Endothelial cell of hepatic sinusoid (primary cell): ENCODE measurements at regions not wholly inside any gene's neighbourhood (a gene's known extent, or its start where the extent isn't known, plus 50 kb on each side); places are given as distances from the start of the nearest gene placed in this dataset.
"Not testable (repeated sequence)": the region's sequence is repeated elsewhere in the genome, so short reads cannot be mapped to it uniquely, and the experiment has no call there.

Experiments used
- in situ Hi-C: cut with HindIII; loops from 2 replicates; pipeline ENCODE4 v1.10.0; 2017; ENCODE audit warnings: low sequenced_read_pairs

- in situ Hi-C loops: no loop called here
Measured at GRCh38 chr10:33041783-33042437, 83.9 kb upstream of the ITGB1 start.

GRCh38 chr10:33040436-33040835, 82.4 kb upstream of the ITGB1 start:
- in situ Hi-C loops: no loop called here

DNA sequence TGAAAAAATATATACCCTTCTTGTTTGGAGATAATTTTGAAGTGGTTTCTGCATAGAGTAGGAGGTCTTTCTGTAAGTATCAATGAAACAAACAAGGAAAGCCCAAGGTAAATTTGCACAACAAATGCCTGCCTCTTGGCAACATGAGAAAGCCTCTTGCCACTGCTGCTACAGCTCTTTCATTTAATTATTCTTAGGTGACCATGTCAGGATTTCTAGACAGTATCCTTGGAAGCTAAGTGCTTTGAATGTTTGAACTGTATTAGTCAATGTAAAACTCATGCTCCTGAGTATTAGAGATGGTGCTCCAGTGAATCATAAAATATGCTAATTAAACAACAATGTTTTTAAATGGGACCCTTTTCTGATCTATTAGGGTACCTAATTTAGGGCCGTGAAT, 81.2 kb upstream of the ITGB1 start:
- in situ Hi-C loops: no loop called here

GRCh38 chr10:33038672-33039071, 80.6 kb upstream of the ITGB1 start:
- in situ Hi-C loops: no loop called here

- in situ Hi-C loops: no loop called here
Measured at GRCh38 chr10:33037726-33038125, 79.7 kb upstream of the ITGB1 start.

- in situ Hi-C loops: no loop called here
Measured at GRCh38 chr10:33036670-33037069, 78.6 kb upstream of the ITGB1 start.

DNA sequence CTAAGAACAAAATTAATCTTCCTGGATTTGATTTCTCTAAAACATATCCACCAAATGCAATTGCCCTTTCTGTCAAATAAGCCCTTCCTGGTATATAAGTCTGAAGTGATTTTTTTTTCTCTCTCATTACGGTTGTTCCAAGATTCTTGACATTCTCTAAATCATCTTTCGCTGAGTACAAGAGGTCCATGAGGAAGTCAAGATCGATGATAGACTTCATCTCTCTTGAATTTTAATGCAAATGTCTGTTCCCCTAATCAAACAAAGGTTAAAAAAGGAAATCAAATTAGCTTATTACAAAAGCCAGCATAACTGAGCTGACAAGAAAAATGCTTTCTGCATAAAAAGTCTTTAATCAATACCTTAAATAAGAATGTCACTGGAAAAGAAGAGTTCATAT, 77.4 kb upstream of the ITGB1 start:
- in situ Hi-C loops: no loop called here

GRCh38 chr10:33034931-33035330, 76.9 kb upstream of the ITGB1 start:
- in situ Hi-C loops: no loop called here

DNA sequence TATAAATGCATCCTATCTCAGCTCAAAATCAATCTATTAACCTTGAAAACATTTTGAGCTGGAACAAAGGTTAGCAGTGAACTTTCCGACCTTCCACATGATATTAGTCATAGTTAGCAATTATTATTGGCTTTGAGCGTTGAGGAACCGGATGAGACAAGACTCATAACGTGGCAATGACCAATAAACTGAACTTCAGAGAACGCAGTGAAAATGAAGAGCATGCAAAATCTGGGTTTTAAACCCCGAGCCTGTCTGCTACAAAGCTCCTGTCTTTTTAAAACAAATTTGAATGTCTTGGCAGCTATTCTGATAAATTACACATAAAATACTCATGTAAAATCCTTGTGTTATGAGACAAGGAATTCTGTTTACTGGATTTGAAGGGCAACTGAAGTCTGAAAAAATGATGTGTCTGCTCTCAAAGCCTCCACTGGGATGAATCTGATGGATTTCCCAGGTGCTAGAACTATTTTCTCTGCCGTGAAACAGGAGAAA, 74.7 kb upstream of the ITGB1 start:
- in situ Hi-C loops: no loop called here

DNA sequence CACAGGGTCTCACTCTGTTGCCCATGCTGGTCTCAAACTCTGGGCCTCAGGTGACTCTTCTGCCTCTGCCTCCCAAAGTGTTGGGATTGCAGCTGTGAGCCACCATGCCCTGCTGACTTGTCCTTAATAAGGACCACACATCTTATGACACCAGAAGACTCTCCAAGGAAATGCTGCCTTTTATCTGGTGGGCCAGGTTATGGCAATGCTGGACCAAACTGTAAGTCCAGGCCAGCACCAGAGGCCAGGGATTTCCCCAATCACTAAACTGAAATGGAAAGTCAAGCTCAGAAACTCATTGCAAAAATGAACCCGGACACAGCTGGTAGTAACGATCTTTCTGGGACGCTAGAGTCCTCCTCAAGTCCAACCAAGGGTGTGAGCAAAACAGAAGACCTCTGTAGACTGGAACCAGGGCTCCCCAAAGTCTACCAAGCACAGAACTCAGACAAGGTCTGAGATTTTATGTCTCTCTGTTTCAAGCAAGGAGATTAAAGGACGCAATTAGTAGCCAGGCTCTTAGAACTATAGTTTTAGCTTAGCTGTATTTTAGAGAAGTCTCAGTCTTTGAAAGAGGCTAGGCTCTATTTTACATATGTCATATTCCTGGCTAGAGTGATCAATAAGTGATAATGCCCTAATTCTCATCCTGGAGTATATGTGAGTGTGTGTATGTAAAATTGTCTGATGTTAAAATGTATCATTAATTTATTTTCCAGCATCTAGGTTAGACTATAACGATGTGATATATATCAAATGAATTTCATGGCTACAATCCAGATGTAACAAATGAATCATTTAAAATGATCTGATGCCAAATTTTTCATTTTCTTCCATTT, 74.0 kb upstream of the ITGB1 start:
- in situ Hi-C loops: no loop called here

DNA sequence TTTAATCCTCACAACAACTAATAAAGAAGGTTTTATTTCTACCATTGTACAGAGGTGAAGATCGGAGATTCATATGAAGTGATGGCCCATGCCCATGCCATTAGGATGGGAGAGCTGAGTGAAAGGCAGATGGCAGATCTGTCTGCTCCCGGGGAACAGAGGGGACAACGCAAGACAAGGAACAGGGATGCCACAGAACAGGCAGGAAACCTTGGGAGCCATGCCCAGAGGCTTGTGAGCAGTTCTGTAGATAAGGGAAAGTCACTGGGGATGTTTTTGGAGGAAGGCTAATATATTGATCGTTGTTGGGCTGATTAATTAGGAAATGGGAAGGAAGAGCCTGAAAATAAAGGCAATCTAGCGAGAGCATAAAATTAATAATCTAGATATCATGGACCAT, 73.1 kb upstream of the ITGB1 start:
- in situ Hi-C loops: no loop called here

- in situ Hi-C loops: not testable (repeated sequence)
Measured at GRCh38 chr10:33028515-33028914, 70.5 kb upstream of the ITGB1 start.

DNA sequence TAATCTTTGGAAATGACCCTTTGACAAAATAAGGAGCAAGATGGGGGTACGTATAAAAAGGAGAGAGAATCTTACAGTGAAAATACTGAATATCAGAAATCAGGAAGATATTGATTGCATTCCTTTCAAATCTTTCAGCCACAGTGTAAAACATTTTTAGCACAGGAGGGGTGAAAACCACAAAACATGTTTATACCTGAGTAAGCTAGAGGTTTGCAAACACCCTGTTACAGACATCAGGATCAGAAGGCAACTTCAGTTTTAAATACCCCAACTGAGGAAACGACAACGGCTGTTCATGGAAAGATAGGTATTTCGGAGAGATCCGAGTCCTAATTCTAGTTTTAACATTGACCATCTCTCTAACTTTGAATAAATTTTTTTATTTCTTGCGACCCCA, 69.1 kb upstream of the ITGB1 start:
- in situ Hi-C loops: no loop called here

DNA sequence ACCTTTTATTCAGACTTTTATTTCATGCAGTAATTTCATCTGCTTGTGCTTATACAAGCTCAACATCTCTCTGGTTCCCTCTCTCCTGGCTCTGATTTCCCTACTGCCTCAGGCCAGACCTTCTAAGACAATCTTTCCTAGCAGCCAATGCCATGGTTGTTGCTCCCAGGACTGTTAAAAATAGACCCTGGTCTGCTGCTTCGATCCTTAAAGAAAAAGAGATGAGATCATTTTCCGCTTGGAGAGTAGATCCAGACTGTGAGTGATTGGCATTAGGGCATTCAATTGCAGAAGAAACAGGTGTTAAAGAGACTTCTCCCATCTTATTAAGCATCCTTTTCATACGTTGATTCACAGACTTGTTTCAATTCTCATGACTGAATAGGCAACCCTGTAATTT, 68.4 kb upstream of the ITGB1 start:
- in situ Hi-C loops: no loop called here

GRCh38 chr10:33025910-33026309, 67.9 kb upstream of the ITGB1 start:
- in situ Hi-C loops: no loop called here

GRCh38 chr10:33025039-33025438, 67.0 kb upstream of the ITGB1 start:
- in situ Hi-C loops: no loop called here

DNA sequence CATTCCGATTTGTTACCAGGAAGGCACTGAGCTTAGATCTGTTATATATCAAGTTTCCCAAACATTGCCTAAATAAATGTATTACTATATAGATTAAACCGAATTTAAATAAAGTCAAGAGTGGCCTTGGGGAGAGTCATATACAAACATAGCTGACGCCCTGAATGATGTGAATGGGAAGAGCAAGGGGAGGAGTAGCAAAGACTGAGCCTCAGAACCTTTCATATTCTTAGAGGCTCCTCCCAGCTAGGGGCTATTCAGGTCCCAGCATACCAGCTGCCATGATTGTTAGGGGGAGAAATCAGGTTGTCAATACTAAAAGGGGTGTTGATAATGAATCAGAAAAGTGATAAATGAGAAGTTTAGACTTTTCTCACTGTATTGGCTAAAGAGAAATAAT, 64.7 kb upstream of the ITGB1 start:
- in situ Hi-C loops: no loop called here

GRCh38 chr10:33022090-33022489, 64.1 kb upstream of the ITGB1 start:
- in situ Hi-C loops: no loop called here

DNA sequence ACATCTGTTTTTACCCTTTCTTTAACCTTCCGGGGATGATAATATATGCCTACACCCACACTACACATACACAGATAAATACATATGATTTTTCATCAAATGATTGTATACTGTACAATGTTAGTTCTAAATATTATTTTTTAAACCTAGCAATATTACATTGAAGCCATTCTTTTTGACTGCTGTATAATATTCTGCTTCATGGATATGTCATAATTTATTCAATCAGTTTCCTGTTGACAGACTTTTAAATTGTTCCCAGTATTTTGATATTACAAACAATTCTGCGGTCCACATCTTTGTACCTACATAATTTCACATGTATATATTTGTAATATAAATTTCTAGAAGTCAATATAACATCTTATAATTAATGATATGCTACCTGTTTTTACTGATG, 59.0 kb upstream of the ITGB1 start:
- in situ Hi-C loops: no loop called here

GRCh38 chr10:33015761-33016547, 57.9 kb upstream of the ITGB1 start:
- in situ Hi-C loops: no loop called here

DNA sequence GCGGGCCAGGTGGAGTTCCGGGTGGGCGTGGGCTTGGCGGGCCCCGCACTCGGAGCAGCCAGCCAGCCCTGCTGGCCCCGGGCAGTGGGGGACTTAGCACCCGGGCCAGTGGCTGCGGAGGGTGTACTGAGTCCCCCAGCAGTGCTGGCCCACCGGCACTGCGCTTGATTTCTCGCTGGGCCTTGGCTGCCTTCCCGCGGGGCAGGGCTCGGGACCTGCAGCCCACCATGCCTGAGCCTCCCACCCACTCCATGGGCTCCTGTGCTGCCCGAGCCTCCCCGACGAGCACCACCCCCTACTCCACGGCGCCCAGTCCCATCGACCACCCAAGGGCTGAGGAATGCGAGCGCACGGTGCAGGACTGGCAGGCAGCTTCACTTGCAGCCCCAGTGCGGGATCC, 55.3 kb upstream of the ITGB1 start:
- in situ Hi-C loops: not testable (repeated sequence)

GRCh38 chr10:33012306-33012705, 54.3 kb upstream of the ITGB1 start:
- in situ Hi-C loops: no loop called here
